ENCODE measurements at regions not wholly inside any gene's neighbourhood (a gene's known extent, or its start where the extent isn't known, plus 50 kb on each side); places are given as distances from the start of the nearest gene placed in this dataset.
"Not testable (repeated sequence)": the region's sequence is repeated elsewhere in the genome, so short reads cannot be mapped to it uniquely, and the experiment has no call there.

- not testable (repeated sequence) for H3K4me3 Mint-ChIP-seq; H3K36me3 Mint-ChIP-seq; H3K4me1 Mint-ChIP-seq; H3K27me3 Mint-ChIP-seq (ENCODE audit: low read depth in 3 of 3); H3K27ac Mint-ChIP-seq; H3K9me3 Mint-ChIP-seq; DNase-seq
Measured at GRCh38 chr5:152606050-152606449, 201.0 kb upstream of the NMUR2 start.

DNA sequence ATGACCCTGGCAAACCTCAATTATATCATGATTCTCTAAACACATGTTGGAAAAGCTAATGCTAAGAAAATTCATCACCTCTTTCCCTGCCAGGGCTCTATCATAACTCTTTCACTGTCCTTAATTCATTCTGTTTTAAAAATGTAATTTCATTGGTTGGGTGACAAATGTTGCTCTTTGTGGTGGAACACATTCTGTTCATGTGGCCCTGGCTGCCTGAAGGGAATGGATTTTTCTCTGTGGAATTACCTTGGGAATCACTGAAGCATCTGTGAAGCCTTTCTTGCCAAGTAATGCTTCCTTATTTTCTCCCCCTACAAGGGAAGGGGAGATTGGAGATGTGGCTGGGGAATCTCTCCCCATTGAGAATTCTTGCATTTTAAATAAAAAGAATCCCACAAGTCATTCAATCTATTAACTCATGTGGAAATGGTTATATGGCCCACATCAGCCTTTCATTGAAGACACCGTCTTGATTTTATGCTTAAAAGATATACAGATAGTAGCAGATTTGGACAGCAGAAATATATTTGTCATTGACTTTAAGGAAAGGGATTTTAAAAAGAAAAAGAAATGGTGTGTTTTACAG, 201.8 kb upstream of the NMUR2 start:
- Mint-ChIP-seq H3K27me3 (ENCODE audit: low read depth in 3 of 3) (peaks cover 0 to 3% (median 0%) of the 10 kb centered on the region in 3 donors), H3K27ac (no peak overlapping the region), H3K36me3 (no peaks in the 10 kb centered on the region), H3K9me3 (peaks cover 0 to 4% (median 0%) of the 10 kb centered on the region in 6 donors), H3K4me1 (no peaks in the 10 kb centered on the region), H3K4me3 (no peak overlapping the region)
- no peak for DNase-seq

DNA sequence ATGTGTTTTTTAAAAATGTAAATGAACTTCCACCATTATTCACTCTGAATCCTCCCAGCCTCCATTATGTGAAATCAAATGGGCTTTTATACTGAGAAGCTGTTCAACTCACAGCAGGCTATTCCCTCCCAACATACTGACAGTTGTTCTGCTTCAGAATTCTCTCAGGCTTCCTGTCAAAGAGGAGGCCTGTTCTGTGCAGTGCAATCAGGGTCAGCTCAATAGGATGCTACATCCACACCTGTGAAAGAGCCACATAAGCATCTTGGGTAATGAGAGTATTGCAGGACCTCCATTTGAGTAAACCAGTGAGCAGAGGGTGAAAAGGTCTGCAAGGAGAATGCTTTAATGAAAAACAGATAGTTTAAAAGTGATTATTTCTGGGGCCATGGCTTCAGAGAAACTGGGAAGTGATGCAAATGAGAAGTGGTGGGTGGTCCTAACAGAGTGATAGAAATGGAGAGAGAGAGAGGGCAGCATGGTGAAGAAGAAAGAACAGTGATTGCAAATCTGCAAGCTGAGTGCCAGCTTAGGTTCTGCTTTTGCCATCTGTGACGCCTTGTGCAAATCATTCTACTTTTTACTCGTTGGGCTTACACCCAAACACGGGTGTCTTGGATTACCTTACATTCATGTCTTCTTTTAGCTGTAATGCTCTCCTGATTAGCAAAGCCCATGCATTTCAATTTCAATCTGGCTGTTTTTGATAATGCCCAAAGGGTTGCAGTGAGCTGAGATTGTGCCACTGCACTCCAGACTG, 202.5 kb upstream of the NMUR2 start:
- Mint-ChIP-seq H3K9me3 (peaks cover 0 to 4% (median 0%) of the 10 kb centered on the region in 6 donors), H3K36me3 (no peaks in the 10 kb centered on the region), H3K27me3 (ENCODE audit: low read depth in 3 of 3) (peaks cover 0 to 3% (median under 1%) of the 10 kb centered on the region in 3 donors), H3K27ac (no peak overlapping the region), H3K4me1 (no peaks in the 10 kb centered on the region), H3K4me3 (no peak overlapping the region)
- DNase-seq: no peak

- no peak overlapping the region for H3K27ac Mint-ChIP-seq
- no peak overlapping the region for H3K4me3 Mint-ChIP-seq
- peaks cover 0 to 4% (median 0%) of the 10 kb centered on the region in 6 donors for H3K9me3 Mint-ChIP-seq
- DNase-seq: no peak
- no peaks in the 10 kb centered on the region for H3K36me3 Mint-ChIP-seq
- no peaks in the 10 kb centered on the region for H3K4me1 Mint-ChIP-seq
- peaks cover 0 to 3% (median 2%) of the 10 kb centered on the region in 3 donors for H3K27me3 Mint-ChIP-seq (ENCODE audit: low read depth in 3 of 3)
Measured at GRCh38 chr5:152608458-152608857, 203.4 kb upstream of the NMUR2 start.

DNA sequence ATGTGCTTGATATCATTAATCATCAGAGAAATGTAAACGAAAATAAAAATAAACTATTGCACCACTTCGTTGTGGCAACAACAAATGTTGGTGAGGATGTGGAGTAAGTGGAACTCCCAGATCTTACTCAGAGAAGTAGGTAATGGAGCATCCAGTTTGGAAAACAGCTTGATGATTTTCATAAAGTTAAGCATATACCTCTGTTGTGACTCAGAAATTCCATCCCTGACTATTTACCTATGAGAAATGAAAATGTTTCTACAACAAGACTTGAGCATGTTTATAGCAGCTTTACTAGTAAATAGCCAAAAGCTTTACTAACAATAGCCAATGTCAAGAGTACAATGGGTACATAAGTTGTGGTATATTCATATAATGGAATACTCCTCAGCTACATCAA, 214.7 kb upstream of the NMUR2 start:
- H3K27ac Mint-ChIP-seq: no peak overlapping the region
- peaks cover 0 to 2% (median 0%) of the 10 kb centered on the region in 6 donors for H3K9me3 Mint-ChIP-seq

GRCh38 chr5:152622628-152623027, 217.5 kb upstream of the NMUR2 start:
- no peak for DNase-seq
- Mint-ChIP-seq H3K4me3 (no peak overlapping the region), H3K27me3 (ENCODE audit: low read depth in 3 of 3) (peaks cover 0 to 4% (median 2%) of the 10 kb centered on the region in 3 donors), H3K9me3 (peaks cover 0 to 2% (median 0%) of the 10 kb centered on the region in 6 donors), H3K27ac (no peak overlapping the region), H3K36me3 (no peaks in the 10 kb centered on the region), H3K4me1 (no peaks in the 10 kb centered on the region)

More for the DNA sequence above, 214.7 kb upstream of the NMUR2 start:
- Mint-ChIP-seq H3K27me3 (ENCODE audit: low read depth in 3 of 3) (peaks cover 0 to 4% (median 0%) of the 10 kb centered on the region in 3 donors), H3K4me3 (no peak overlapping the region), H3K36me3 (no peaks in the 10 kb centered on the region), H3K4me1 (no peaks in the 10 kb centered on the region)
- no peak for DNase-seq

GRCh38 chr5:152623951-152624350, 218.9 kb upstream of the NMUR2 start:
- Mint-ChIP-seq H3K4me1 (no peaks in the 10 kb centered on the region), H3K4me3 (no peak overlapping the region), H3K36me3 (no peaks in the 10 kb centered on the region), H3K27me3 (ENCODE audit: low read depth in 3 of 3) (peaks cover 1 to 5% (median 2%) of the 10 kb centered on the region in 3 donors), H3K27ac (no peak overlapping the region), H3K9me3 (peaks cover 0 to 2% (median 0%) of the 10 kb centered on the region in 6 donors)
- no peak for DNase-seq

DNA sequence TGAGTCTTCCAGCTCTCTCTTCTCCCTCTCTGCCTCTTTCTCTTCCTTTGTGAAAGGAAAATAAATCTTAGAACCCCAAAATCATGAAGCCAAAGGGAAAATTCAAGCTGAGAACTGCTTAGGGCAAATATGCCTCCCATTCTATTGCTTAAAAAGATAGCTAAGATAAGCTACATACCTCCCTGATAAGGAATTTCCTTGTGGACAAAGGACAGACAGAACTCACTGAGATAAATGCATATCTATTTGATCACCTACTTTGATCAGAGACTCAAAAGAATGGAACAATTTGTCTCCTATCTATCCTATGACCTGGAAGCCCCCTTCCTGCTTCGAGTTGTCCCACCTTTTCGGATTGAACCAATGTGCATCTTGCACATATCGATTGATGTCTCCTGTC, 220.6 kb upstream of the NMUR2 start:
- Mint-ChIP-seq H3K4me1 (no peaks in the 10 kb centered on the region), H3K4me3 (no peak overlapping the region)

DNA sequence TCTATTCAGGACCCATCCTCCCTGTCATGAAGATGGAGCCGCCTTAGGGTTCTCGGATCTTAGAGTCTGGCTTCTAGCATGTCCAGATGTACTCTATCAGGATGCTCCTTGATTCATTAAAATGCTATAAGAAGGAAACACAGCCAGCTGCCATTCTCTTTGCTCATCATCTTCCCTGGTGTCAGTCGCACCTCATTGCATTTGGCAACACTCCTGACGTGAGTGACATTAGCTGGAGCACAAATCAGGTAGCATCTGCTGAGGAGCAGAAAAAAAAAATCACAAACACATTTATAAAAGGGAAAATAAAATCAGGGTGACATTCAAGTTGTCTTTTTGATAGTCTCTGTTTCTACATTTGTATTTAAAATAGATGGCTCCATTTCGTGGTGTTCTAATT, 226.1 kb upstream of the NMUR2 start:
- Mint-ChIP-seq H3K4me3 (no peak overlapping the region), H3K4me1 (no peaks in the 10 kb centered on the region), H3K27ac (no peak overlapping the region), H3K9me3 (peaks cover 0 to 5% (median 0%) of the 10 kb centered on the region in 6 donors), H3K36me3 (no peaks in the 10 kb centered on the region), H3K27me3 (ENCODE audit: low read depth in 3 of 3) (peaks cover 0 to 6% (median 1%) of the 10 kb centered on the region in 3 donors)
- DNase-seq: no peak

More for the DNA sequence above, 220.6 kb upstream of the NMUR2 start:
- Mint-ChIP-seq H3K27ac (no peak overlapping the region), H3K36me3 (no peaks in the 10 kb centered on the region), H3K27me3 (ENCODE audit: low read depth in 3 of 3) (peaks cover 1 to 3% (median 2%) of the 10 kb centered on the region in 3 donors), H3K9me3 (peaks cover 0 to 3% (median 0%) of the 10 kb centered on the region in 6 donors)
- no peak for DNase-seq

DNA sequence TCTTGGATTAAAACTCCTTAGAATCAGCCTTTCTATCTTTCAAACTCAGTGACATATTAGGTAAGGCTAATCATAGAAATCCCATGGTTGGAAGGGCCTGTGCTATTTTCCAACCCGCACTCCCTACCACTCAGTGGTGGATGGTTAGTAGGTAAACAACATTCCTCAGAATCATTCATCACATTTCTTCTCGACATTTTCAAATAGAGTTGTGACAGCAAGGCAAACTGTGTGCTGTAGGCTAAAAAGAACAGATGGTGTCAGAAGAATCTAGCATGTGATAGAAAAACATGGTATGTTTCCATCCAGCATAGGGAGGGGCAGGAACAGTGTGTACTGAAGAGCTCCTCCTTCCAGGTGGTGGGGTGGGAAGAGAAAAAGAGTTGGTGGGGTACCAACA, 227.3 kb upstream of the NMUR2 start:
- no peak overlapping the region for H3K4me3 Mint-ChIP-seq
- H3K27ac Mint-ChIP-seq: no peak overlapping the region
- peaks cover 0 to 6% (median 1%) of the 10 kb centered on the region in 3 donors for H3K27me3 Mint-ChIP-seq (ENCODE audit: low read depth in 3 of 3)
- H3K9me3 Mint-ChIP-seq: peaks cover 0 to 5% (median 0%) of the 10 kb centered on the region in 6 donors
- H3K36me3 Mint-ChIP-seq: no peaks in the 10 kb centered on the region
- no peak for DNase-seq
- H3K4me1 Mint-ChIP-seq: no peaks in the 10 kb centered on the region

DNA sequence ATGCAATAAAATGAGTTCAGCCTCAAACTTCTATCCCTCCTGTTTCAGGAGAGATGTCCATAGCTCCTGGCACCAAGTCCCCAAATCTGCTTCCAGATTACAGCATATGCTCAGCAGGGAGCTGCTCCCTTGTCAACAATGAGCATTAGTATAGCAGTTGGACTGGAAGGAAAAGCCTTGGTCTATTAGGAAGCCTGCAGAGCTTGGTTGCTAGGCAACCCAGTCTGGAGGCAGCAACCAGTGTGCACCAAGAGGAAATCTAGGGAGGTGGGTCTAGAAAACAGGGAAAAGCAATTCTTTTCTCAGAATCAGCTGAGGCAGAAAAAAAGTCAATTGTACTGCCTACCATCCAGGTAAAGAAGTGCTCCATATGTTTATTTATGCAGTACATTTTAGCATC, 229.5 kb upstream of the NMUR2 start:
- no peaks in the 10 kb centered on the region for H3K4me1 Mint-ChIP-seq
- DNase-seq: no peak
- peaks cover 0 to 4% (median 2%) of the 10 kb centered on the region in 3 donors for H3K27me3 Mint-ChIP-seq (ENCODE audit: low read depth in 3 of 3)
- no peaks in the 10 kb centered on the region for H3K36me3 Mint-ChIP-seq
- H3K4me3 Mint-ChIP-seq: no peak overlapping the region
- H3K27ac Mint-ChIP-seq: no peak overlapping the region
- peaks cover 0 to 2% (median 0%) of the 10 kb centered on the region in 6 donors for H3K9me3 Mint-ChIP-seq

- peaks cover 0 to 6% (median 5%) of the 10 kb centered on the region in 3 donors for H3K27me3 Mint-ChIP-seq (ENCODE audit: low read depth in 3 of 3)
- H3K9me3 Mint-ChIP-seq: peaks cover 0 to 15% (median 0%) of the 10 kb centered on the region in 6 donors
- DNase-seq: no peak
- no peak overlapping the region for H3K27ac Mint-ChIP-seq
- H3K4me1 Mint-ChIP-seq: no peaks in the 10 kb centered on the region
- H3K4me3 Mint-ChIP-seq: no peak overlapping the region
- H3K36me3 Mint-ChIP-seq: no peaks in the 10 kb centered on the region
Measured at GRCh38 chr5:152638996-152639552, 234.0 kb upstream of the NMUR2 start.

DNA sequence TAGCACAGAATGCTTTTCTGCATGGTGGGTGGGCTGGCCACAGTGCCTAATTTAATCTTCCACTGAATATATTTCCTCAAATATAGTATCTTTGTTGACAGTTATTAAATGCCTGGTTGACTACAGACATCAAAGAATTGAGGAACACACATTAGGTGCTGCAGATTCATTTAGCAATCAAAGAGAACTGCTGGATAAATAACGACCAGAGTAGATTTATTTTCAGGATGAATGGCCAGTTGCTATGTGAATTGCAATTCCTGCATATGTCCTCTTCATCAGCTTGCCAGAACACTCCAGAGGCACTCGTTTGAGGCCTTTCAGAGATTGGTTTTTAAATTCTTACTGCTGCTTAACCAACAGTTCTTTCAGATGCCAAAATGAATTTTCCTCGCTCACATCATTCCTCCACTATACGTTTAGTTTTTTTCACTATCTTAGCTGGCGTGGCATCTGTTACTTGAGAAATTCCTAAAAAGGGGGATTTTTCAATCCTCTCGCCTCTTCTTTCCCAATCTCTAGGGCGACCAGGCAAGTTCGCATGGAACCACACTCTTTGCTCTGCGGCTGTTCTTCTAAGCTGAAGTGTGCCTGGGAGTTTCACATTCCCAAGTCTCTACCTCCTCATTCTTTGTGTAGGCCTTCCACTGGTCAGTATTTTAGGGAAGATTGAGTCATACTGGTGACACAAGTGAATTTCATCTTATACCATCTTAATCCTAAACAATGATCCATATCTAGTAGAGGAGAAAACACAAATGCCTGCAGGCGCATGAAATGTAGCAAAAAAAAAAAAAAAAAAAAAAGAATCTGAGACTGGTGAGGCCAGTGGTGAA, 237.1 kb upstream of the NMUR2 start:
- Mint-ChIP-seq H3K4me3 (no peak overlapping the region), H3K4me1 (no peaks in the 10 kb centered on the region), H3K27me3 (ENCODE audit: low read depth in 3 of 3) (peaks cover 0 to 5% (median 2%) of the 10 kb centered on the region in 3 donors), H3K9me3 (peaks cover 0 to 15% (median 0%) of the 10 kb centered on the region in 6 donors), H3K27ac (no peak overlapping the region), H3K36me3 (no peaks in the 10 kb centered on the region)
- no peak for DNase-seq
